Suprapubic skin (tissue), 4 donors: ENCODE measurements at regions not wholly inside any gene's neighbourhood (a gene's known extent, or its start where the extent isn't known, plus 50 kb on each side); places are given as distances from the start of the nearest gene placed in this dataset.

Experiments used
- CTCF ChIP-seq, 2 donors: fragments of 200-600 bp in 1 of 2; fragments of 450-650 bp in 1 of 2; sonication (generic) in 1 of 2; IDR thresholded peaks; one replicate each; pipeline ENCODE4 v1.5.1; 2016 to 2019; ENCODE audit warnings: antibody characterized with exemption in 2 of 2, mild to moderate bottlenecking in 1 of 2, moderate library complexity in 1 of 2
- POLR2A ChIP-seq, 2 donors: fragments of 450-650 bp; IDR thresholded peaks; one replicate each; pipeline ENCODE4 v1.6.1; 2017; ENCODE audit warnings: antibody characterized with exemption in 2 of 2, mild to moderate bottlenecking in 2 of 2, moderate library complexity in 2 of 2
- POLR2AphosphoS5 ChIP-seq, 3 donors: sonication (generic); formaldehyde crosslinking; IDR thresholded peaks; one replicate each; pipeline ENCODE4 v1.6.1; 2017; ENCODE audit warnings: antibody characterized with exemption in 3 of 3

GRCh38 chr18:68418226-68418868 is 296.6 kb downstream of the TMX3 start:
- TF ChIP-seq CTCF (IDR thresholded peaks at IDR 0.05) (no peak), POLR2AphosphoS5 (IDR thresholded peaks at IDR 0.05) (no peak), POLR2A (IDR thresholded peaks at IDR 0.05) (no peak)
